ENCODE measurements at regions not wholly inside any gene's neighbourhood (a gene's known extent, or its start where the extent isn't known, plus 50 kb on each side); places are given as distances from the start of the nearest gene placed in this dataset.

DNA sequence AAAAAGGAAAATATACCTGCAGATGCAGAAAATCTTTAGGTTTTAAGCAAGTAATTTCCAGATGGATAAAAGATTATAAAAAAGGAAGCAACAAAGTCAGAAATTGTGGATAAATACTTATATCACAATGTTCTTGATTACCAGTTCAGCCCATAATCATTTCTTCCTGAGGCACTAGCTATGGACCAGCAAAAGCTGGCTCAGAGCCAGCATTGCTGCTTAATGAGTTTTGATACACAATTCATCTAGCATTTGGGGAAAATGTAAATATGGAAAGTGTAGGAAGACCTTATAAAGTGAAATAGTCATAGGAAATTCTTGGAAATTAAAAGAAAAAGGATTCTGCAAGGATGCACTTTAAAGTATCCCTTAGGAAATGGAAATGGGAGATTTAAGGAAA, 168.3 kb upstream of the GBE1 start:
- no peaks in the 10 kb centered on the region for H3K4me1 ChIP-seq (ENCODE audit: control insufficient read depth in 2 of 3, insufficient read depth in 2 of 3, low read depth in 1 of 3, low read length in 3 of 3)
- no peaks in the 10 kb centered on the region for H3K27me3 ChIP-seq (ENCODE audit: control insufficient read depth, insufficient read depth, low read length)
- H3K27ac ChIP-seq (ENCODE audit: low read depth in 2 of 2, low read length in 2 of 2) = no peak overlapping the region
- FAIRE-seq (no peak), DNase-seq (no peak)
- no peak overlapping the region for H3K4me3 ChIP-seq (ENCODE audit: low read length in 3 of 3)
- H3K9ac ChIP-seq (ENCODE audit: low read length in 3 of 3) = no peak overlapping the region
- H3K9me3 ChIP-seq (ENCODE audit: control insufficient read depth in 2 of 3, insufficient read depth in 1 of 3, low read length in 3 of 3) = no peaks in the 10 kb centered on the region
- H3K36me3 ChIP-seq (ENCODE audit: control insufficient read depth in 2 of 3, insufficient read depth in 3 of 3, low read length in 3 of 3) = no peaks in the 10 kb centered on the region
- intact Hi-C loops (cut with DNase I) = no loop called here
- TF ChIP-seq, protein P1, sequence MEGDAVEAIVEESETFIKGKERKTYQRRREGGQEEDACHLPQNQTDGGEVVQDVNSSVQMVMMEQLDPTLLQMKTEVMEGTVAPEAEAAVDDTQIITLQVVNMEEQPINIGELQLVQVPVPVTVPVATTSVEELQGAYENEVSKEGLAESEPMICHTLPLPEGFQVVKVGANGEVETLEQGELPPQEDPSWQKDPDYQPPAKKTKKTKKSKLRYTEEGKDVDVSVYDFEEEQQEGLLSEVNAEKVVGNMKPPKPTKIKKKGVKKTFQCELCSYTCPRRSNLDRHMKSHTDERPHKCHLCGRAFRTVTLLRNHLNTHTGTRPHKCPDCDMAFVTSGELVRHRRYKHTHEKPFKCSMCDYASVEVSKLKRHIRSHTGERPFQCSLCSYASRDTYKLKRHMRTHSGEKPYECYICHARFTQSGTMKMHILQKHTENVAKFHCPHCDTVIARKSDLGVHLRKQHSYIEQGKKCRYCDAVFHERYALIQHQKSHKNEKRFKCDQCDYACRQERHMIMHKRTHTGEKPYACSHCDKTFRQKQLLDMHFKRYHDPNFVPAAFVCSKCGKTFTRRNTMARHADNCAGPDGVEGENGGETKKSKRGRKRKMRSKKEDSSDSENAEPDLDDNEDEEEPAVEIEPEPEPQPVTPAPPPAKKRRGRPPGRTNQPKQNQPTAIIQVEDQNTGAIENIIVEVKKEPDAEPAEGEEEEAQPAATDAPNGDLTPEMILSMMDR (IDR thresholded peaks at IDR 0.05; ENCODE audit: borderline replicate concordance, extremely low read depth, insufficient read depth) = no peak

DNA sequence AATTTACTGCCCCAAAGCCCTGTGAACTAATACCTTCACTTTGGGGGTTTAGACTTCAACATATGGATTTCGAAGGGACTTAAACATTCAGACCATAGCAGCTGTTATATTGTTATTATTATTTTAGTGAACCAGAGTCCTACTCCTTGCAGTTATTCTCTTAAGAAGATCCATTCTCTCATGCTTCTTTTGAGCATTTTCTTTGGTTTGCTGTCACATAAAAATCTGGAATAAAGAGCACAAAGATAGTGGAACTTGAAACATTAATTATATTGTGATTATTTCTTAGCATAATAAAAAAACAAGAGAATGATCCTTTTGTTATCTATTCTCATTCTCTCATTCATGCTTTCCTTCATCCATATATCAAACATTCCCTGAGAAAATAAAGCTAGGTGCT, 166.4 kb upstream of the GBE1 start:
- no peaks in the 10 kb centered on the region for H3K36me3 ChIP-seq (ENCODE audit: control insufficient read depth in 2 of 3, insufficient read depth in 3 of 3, low read length in 3 of 3)
- no peak for DNase-seq
- H3K27me3 ChIP-seq (ENCODE audit: control insufficient read depth, insufficient read depth, low read length) = no peaks in the 10 kb centered on the region
- H3K9ac ChIP-seq (ENCODE audit: low read length in 3 of 3) = no peak overlapping the region
- intact Hi-C loops (cut with DNase I) = no loop called here
- H3K4me1 ChIP-seq (ENCODE audit: control insufficient read depth in 2 of 3, insufficient read depth in 2 of 3, low read depth in 1 of 3, low read length in 3 of 3) = no peaks in the 10 kb centered on the region
- TF ChIP-seq, protein P1 (IDR thresholded peaks at IDR 0.05; ENCODE audit: borderline replicate concordance, extremely low read depth, insufficient read depth) = no peak
- H3K4me3 ChIP-seq (ENCODE audit: low read length in 3 of 3) = no peak overlapping the region
- no peaks in the 10 kb centered on the region for H3K9me3 ChIP-seq (ENCODE audit: control insufficient read depth in 2 of 3, insufficient read depth in 1 of 3, low read length in 3 of 3)
- no peak for FAIRE-seq
- no peak overlapping the region for H3K27ac ChIP-seq (ENCODE audit: low read depth in 2 of 2, low read length in 2 of 2)

DNA sequence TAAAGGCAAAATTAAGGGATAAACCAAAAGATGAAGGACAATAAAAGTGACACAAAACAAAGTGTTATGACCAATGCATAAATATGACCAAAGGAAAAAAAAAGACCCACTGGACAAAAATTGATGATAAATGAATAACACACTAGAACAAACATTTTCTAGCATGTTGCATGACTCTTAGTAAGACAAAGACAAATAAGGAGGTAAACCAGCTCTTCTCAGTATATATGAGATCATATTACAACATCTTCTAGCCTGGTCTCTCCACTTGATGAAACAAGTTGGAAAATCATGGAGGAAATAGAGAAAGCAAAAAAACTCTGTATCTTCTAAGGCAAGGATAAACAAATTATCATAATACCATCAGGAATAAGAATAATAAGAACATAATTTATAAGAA, 163.9 kb upstream of the GBE1 start:
- Histone ChIP-seq H3K27me3 (ENCODE audit: control insufficient read depth, insufficient read depth, low read length) (no peaks in the 10 kb centered on the region), H3K4me1 (ENCODE audit: control insufficient read depth in 2 of 3, insufficient read depth in 2 of 3, low read depth in 1 of 3, low read length in 3 of 3) (no peaks in the 10 kb centered on the region), H3K4me3 (ENCODE audit: low read length in 3 of 3) (no peak overlapping the region), H3K9me3 (ENCODE audit: control insufficient read depth in 2 of 3, insufficient read depth in 1 of 3, low read length in 3 of 3) (no peaks in the 10 kb centered on the region), H3K36me3 (ENCODE audit: control insufficient read depth in 2 of 3, insufficient read depth in 3 of 3, low read length in 3 of 3) (no peaks in the 10 kb centered on the region), H3K27ac (ENCODE audit: low read depth in 2 of 2, low read length in 2 of 2) (no peak overlapping the region), H3K9ac (ENCODE audit: low read length in 3 of 3) (no peak overlapping the region)
- TF ChIP-seq, protein P1 (IDR thresholded peaks at IDR 0.05; ENCODE audit: borderline replicate concordance, extremely low read depth, insufficient read depth) = no peak
- DNase-seq (no peak), FAIRE-seq (no peak)
- intact Hi-C loops (cut with DNase I) = no loop called here

DNA sequence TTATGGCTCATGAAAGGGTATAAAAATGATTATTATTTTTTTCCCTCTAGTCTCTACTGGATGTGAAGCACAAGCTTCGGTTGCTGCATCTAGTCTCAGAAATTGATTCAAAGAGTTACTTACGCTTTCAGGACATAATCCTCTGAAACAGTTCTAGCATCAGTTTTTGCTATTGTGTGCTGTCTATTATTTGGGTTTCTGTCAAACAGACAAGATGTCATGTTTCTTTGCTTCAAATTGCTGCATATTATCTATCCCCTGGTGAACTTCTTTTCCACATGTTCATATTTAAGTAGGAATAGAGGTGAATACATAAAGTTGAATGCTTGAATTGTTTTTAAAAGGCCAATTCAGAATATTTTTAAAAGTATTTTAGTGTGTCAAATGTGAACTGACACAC, 161.6 kb upstream of the GBE1 start:
- DNase-seq (no peak), FAIRE-seq (no peak)
- no peaks in the 10 kb centered on the region for H3K27me3 ChIP-seq (ENCODE audit: control insufficient read depth, insufficient read depth, low read length)
- H3K36me3 ChIP-seq (ENCODE audit: control insufficient read depth in 2 of 3, insufficient read depth in 3 of 3, low read length in 3 of 3) = no peaks in the 10 kb centered on the region
- H3K9me3 ChIP-seq (ENCODE audit: control insufficient read depth in 2 of 3, insufficient read depth in 1 of 3, low read length in 3 of 3) = no peaks in the 10 kb centered on the region
- no peaks in the 10 kb centered on the region for H3K4me1 ChIP-seq (ENCODE audit: control insufficient read depth in 2 of 3, insufficient read depth in 2 of 3, low read depth in 1 of 3, low read length in 3 of 3)
- intact Hi-C loops (cut with DNase I) = no loop called here
- H3K9ac ChIP-seq (ENCODE audit: low read length in 3 of 3) = no peak overlapping the region
- no peak overlapping the region for H3K4me3 ChIP-seq (ENCODE audit: low read length in 3 of 3)
- no peak overlapping the region for H3K27ac ChIP-seq (ENCODE audit: low read depth in 2 of 2, low read length in 2 of 2)
- TF ChIP-seq, protein P1 (IDR thresholded peaks at IDR 0.05; ENCODE audit: borderline replicate concordance, extremely low read depth, insufficient read depth) = no peak
